Upper lobe of left lung (tissue), 6 donors: ENCODE measurements at regions not wholly inside any gene's neighbourhood (a gene's known extent, or its start where the extent isn't known, plus 50 kb on each side); places are given as distances from the start of the nearest gene placed in this dataset.

ENCODE experiments used
- ATAC-seq, 2 donors: fragments of 200-7000 bp; cut with Tn5 transposase; one replicate each; pipeline ENCODE4 v1.9.1; 2022; ENCODE audit warnings: mild to moderate bottlenecking in 2 of 2, moderate library complexity in 2 of 2; ENCODE audit not compliant: low FRiP score in 2 of 2
- DNase-seq, 2 donors: peaks; one replicate each; pipeline ENCODE4 v3.0.0-alpha.2; 2019 to 2020
- H3K27ac ChIP-seq, 4 donors: fragments of 200-600 bp; sonication (generic); one replicate each; pipeline ENCODE4 v1.5.1; 2016 to 2019
- H3K27me3 ChIP-seq, 4 donors: fragments of 200-600 bp; sonication (generic); one replicate each; pipeline ENCODE4 v1.5.1; 2017 to 2019
- H3K36me3 ChIP-seq, 4 donors: fragments of 200-600 bp; sonication (generic); one replicate each; pipeline ENCODE4 v1.5.1; 2016 to 2019
- H3K4me1 ChIP-seq, 4 donors: fragments of 200-600 bp; sonication (generic); one replicate each; pipeline ENCODE4 v1.5.1; 2018 to 2019
- H3K4me3 ChIP-seq, 4 donors: fragments of 200-600 bp; sonication (generic); one replicate each; pipeline ENCODE4 v1.5.1; 2017 to 2019; ENCODE audit warnings: mild to moderate bottlenecking in 2 of 4, moderate library complexity in 1 of 4
- H3K9me3 ChIP-seq, 4 donors: fragments of 200-600 bp; sonication (generic); one replicate each; pipeline ENCODE4 v1.5.1; 2018 to 2019
- CTCF ChIP-seq, 6 experiments: fragments of 450-650 bp in 4 of 6; fragments of 200-600 bp in 2 of 6; sonication (generic) in 2 of 6; IDR thresholded peaks; one replicate each; pipeline ENCODE4 v1.5.1; 2016 to 2019; ENCODE audit warnings: antibody characterized with exemption in 6 of 6
- EP300 ChIP-seq, 4 donors: sonication (generic); formaldehyde crosslinking; IDR thresholded peaks; one replicate each; pipeline ENCODE4 v1.5.1; 2017; ENCODE audit warnings: antibody characterized with exemption in 4 of 4, control low read depth in 2 of 4
- POLR2A ChIP-seq, 4 donors: fragments of 450-650 bp; IDR thresholded peaks; one replicate each; pipeline ENCODE4 v1.5.1; 2016 to 2017; ENCODE audit warnings: antibody characterized with exemption in 4 of 4, mild to moderate bottlenecking in 2 of 4
- POLR2AphosphoS5 ChIP-seq, 2 donors: sonication (generic); formaldehyde crosslinking; IDR thresholded peaks; one replicate each; pipeline ENCODE4 v1.5.1; 2017; ENCODE audit warnings: antibody characterized with exemption in 2 of 2
- WGBS, 2 donors: methylation state at CpG; one replicate each; pipeline ENCODE4 v1.1.5; 2017 to 2018; 5-methylcytosine and 5-hydroxymethylcytosine counted together
- donor health status: DM: no; HTN: no; CAD: no; lungs with moderate emphysema.
- donor health status: DM: no; HTN: yes; CAD: no; lungs with severe emphysema.

- no peaks in the 10 kb centered on the region for H3K9me3 ChIP-seq
- DNase-seq (no peak), ATAC-seq (no peak)
- no peak overlapping the region for H3K4me3 ChIP-seq
- no peak overlapping the region for H3K27ac ChIP-seq
- TF ChIP-seq CTCF (IDR thresholded peaks at IDR 0.05), result no peak
- TF ChIP-seq POLR2A (IDR thresholded peaks at IDR 0.05), result no peak
- TF ChIP-seq POLR2AphosphoS5 (IDR thresholded peaks at IDR 0.05), result no peak
- no peak for TF ChIP-seq EP300 (IDR thresholded peaks at IDR 0.05)
- 24 to 32% methylated on average over 4 of the region's 4 CpGs for WGBS, 2 donors
- H3K36me3 ChIP-seq, result no peaks in the 10 kb centered on the region
- no peaks in the 10 kb centered on the region for H3K27me3 ChIP-seq
- no peaks in the 10 kb centered on the region for H3K4me1 ChIP-seq
These were observed 129.3 kb upstream of the MED13 start for GRCh38 chr17:62194401-62194800.

- no peaks in the 10 kb centered on the region for H3K27me3 ChIP-seq
- WGBS, 2 donors, result 90 to 92% methylated on average over 4 of the region's 4 CpGs
- no peaks in the 10 kb centered on the region for H3K36me3 ChIP-seq
- no peaks in the 10 kb centered on the region for H3K9me3 ChIP-seq
- no peak for DNase-seq
- ATAC-seq, result no peak
- TF ChIP-seq POLR2AphosphoS5 (IDR thresholded peaks at IDR 0.05), result no peak
- no peak for TF ChIP-seq CTCF (IDR thresholded peaks at IDR 0.05)
- no peak for TF ChIP-seq EP300 (IDR thresholded peaks at IDR 0.05)
- no peak for TF ChIP-seq POLR2A (IDR thresholded peaks at IDR 0.05)
- H3K27ac ChIP-seq, result no peak overlapping the region
- no peaks in the 10 kb centered on the region for H3K4me1 ChIP-seq
- no peak overlapping the region for H3K4me3 ChIP-seq
These were observed 128.2 kb upstream of the MED13 start for GRCh38 chr17:62193249-62193648.

DNA sequence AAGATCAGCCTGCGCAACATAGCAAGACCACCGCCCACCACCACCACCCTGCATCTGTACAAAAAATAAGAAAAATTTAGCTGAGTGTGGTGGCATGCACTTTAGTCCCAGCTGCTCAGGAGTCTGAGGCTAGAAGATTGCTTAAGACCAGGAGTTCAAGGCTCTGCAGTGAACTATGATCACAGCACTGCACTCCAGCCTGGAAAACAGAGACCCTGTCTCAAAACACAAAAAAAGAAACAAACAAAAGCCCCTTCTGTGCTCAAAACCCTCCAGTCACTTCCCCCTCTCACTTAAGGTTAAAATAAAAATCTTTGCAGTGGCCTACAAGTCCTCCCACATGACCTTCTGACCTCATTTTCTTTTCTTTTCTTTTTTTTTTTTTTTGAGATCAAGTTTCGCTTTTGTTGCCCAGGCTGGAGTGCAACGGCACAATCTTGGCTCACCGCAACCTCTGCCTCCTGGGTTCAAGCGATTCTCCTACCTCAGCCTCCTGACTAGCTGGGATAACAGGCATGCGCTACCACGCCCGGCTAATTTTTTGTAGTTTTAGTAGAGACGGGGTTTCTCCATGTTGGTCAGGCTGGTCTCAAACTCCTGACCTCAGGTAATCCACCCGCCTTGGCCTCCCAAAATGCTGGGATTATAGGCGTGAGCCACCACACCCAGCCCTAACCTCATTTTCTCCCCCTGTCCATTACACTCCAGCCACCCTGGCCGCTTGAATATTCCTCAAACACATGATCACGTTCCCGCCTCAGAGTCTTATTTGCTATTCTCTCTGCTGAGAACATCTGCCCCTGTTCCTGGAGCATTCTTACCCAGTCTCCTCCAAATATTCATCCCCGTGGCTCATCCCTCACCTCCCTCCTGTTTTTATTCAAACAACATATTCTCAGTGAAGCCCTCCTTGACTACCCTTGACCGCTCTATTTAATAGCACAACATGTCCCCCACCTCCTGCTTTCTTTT is 126.6 kb upstream of the MED13 start:
- ATAC-seq, result no peak
- H3K27me3 ChIP-seq, result no peaks in the 10 kb centered on the region
- no peaks in the 10 kb centered on the region for H3K9me3 ChIP-seq
- no peak overlapping the region for H3K4me3 ChIP-seq
- 88 to 90% methylated on average over 17 of the region's 17 CpGs for WGBS, 2 donors
- H3K4me1 ChIP-seq, result no peaks in the 10 kb centered on the region
- DNase-seq, result no peak
- no peak overlapping the region for H3K27ac ChIP-seq
- no peaks in the 10 kb centered on the region for H3K36me3 ChIP-seq
- TF ChIP-seq CTCF (IDR thresholded peaks at IDR 0.05), result no peak
- no peak for TF ChIP-seq POLR2AphosphoS5 (IDR thresholded peaks at IDR 0.05)
- no peak for TF ChIP-seq EP300 (IDR thresholded peaks at IDR 0.05)

DNA sequence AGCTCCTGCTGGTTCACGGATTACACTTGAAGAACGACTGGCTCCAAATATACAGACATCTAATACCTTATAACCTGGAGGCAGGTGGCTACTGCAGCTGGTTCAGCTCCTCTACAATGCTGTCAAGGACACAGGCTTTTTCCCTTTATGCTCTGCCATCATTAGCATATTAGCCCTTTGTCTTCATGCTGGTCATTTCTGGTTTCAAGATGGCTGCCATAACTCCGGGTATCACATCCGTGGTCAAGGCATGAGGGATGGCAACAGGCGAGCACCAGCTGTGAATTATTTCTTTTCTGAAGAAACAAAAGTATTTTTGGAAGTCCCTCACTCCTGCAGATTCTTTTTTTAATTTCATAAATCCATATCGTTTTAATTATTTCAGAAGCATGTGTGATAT is 124.3 kb upstream of the MED13 start:
- no peaks in the 10 kb centered on the region for H3K9me3 ChIP-seq
- H3K27me3 ChIP-seq, result no peaks in the 10 kb centered on the region
- no peaks in the 10 kb centered on the region for H3K4me1 ChIP-seq
- no peak for DNase-seq
- no peak for TF ChIP-seq POLR2AphosphoS5 (IDR thresholded peaks at IDR 0.05)
- TF ChIP-seq POLR2A (IDR thresholded peaks at IDR 0.05), result no peak
- TF ChIP-seq EP300 (IDR thresholded peaks at IDR 0.05), result no peak
- TF ChIP-seq CTCF (IDR thresholded peaks at IDR 0.05), result no peak
- WGBS, 2 donors, result 86 to 94% methylated on average over 6 of the region's 6 CpGs
- no peak for ATAC-seq
- no peaks in the 10 kb centered on the region for H3K36me3 ChIP-seq
- no peak overlapping the region for H3K4me3 ChIP-seq
- no peak overlapping the region for H3K27ac ChIP-seq

- no peak overlapping the region for H3K27ac ChIP-seq
- no peak for DNase-seq
- no peaks in the 10 kb centered on the region for H3K27me3 ChIP-seq
- no peaks in the 10 kb centered on the region for H3K9me3 ChIP-seq
- H3K4me1 ChIP-seq, result no peaks in the 10 kb centered on the region
- WGBS, 2 donors, result 73 to 86% methylated on average over 5 of the region's 5 CpGs
- no peaks in the 10 kb centered on the region for H3K36me3 ChIP-seq
- TF ChIP-seq CTCF (IDR thresholded peaks at IDR 0.05), result no peak
- no peak for TF ChIP-seq POLR2AphosphoS5 (IDR thresholded peaks at IDR 0.05)
- TF ChIP-seq POLR2A (IDR thresholded peaks at IDR 0.05), result no peak
- ATAC-seq, result no peak
- no peak overlapping the region for H3K4me3 ChIP-seq
These were observed 123.6 kb upstream of the MED13 start for GRCh38 chr17:62188713-62189112.
